ENCODE measurements at regions not wholly inside any gene's neighbourhood (a gene's known extent, or its start where the extent isn't known, plus 50 kb on each side); places are given as distances from the start of the nearest gene placed in this dataset.

DNA sequence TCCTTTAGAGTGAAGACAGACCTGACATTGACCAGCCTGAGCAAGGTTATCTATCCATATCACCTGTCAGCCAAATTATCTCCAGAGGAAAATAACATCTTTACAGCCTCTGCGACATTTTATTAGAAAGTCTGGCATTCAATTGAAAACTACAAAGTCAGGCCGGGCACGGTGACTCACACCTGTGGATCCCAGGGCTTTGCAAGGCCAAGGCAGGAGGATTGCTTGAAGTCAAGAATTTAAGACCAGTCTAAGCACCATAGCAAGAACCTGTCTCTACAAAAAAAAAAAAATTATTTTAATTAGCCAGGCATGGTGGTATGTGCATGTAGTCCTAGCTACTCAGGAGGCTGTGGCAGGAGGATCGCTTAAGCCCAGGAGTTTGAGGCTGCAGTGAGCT is 141.6 kb downstream of the RCN1 start:
- TF ChIP-seq, protein P1, sequence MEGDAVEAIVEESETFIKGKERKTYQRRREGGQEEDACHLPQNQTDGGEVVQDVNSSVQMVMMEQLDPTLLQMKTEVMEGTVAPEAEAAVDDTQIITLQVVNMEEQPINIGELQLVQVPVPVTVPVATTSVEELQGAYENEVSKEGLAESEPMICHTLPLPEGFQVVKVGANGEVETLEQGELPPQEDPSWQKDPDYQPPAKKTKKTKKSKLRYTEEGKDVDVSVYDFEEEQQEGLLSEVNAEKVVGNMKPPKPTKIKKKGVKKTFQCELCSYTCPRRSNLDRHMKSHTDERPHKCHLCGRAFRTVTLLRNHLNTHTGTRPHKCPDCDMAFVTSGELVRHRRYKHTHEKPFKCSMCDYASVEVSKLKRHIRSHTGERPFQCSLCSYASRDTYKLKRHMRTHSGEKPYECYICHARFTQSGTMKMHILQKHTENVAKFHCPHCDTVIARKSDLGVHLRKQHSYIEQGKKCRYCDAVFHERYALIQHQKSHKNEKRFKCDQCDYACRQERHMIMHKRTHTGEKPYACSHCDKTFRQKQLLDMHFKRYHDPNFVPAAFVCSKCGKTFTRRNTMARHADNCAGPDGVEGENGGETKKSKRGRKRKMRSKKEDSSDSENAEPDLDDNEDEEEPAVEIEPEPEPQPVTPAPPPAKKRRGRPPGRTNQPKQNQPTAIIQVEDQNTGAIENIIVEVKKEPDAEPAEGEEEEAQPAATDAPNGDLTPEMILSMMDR (IDR thresholded peaks at IDR 0.05; ENCODE audit: borderline replicate concordance, insufficient read depth, low read depth, low read length), result no peak

DNA sequence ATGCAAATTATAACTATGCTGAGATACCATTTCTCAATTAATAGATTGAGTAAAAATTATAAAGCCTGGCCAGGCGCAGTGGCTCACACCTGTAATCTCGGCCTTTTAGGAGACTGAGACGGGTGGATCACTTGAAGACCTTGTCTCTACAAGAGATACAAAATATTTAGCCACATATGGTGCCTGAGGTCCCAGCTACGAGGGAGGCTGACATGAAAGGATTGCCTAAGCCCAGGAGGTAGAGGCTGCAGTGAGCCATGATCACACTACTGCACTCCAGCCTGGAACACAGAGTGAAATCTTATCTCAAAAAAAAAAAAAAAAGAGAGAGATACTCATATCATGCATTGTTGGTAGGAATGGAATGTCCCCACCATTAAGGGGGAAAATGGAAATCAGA is 142.4 kb downstream of the RCN1 start:
- TF ChIP-seq, protein P1 (IDR thresholded peaks at IDR 0.05; ENCODE audit: borderline replicate concordance, insufficient read depth, low read depth, low read length), result no peak

More for the DNA sequence above, 141.6 kb downstream of the RCN1 start:
- no peak overlapping the region for H3K4me3 ChIP-seq (ENCODE audit: low read depth, low read length)

DNA sequence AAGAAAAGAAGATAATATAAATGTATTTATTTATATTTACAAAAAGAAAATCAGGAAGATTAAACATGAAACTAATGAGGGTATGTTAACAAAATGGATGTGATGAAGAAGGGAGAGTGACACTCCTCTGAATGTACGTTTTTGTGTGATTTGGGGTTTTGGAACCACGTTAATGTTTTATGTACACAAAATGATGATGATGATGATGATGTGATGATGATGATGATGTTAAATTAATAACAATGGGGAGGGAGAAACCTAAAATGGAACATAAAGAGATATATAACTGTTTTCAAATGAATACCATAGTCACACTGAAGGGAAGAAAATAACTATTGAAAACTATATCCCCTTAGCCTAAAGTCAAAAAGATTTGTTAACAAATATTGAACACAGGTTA is 143.1 kb downstream of the RCN1 start:
- H3K4me3 ChIP-seq (ENCODE audit: low read depth, low read length), result no peak overlapping the region
- TF ChIP-seq, protein P1 (IDR thresholded peaks at IDR 0.05; ENCODE audit: borderline replicate concordance, insufficient read depth, low read depth, low read length), result no peak

More for the DNA sequence above, 142.4 kb downstream of the RCN1 start:
- H3K4me3 ChIP-seq (ENCODE audit: low read depth, low read length), result no peak overlapping the region

DNA sequence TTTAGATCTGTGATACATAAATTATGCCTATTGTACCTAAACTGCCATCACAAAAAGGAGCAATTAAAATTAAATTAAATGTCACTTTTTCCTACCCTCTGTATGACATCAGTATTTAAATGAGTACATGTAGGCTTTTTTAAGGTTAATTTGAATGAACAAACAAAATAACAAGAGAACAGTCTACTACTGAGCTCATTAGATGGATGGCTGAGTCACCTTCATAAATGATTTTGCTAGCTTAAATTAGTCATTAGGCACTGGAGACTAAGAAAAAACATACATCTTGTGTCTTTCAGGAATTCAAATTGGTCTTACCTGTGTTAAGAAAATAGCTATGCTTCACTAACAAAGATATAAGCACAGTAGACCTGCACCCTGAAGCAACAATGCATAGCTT is 153.6 kb downstream of the RCN1 start:
- TF ChIP-seq, protein P1 (IDR thresholded peaks at IDR 0.05; ENCODE audit: borderline replicate concordance, insufficient read depth, low read depth, low read length), result no peak
- no peak overlapping the region for H3K4me3 ChIP-seq (ENCODE audit: low read depth, low read length)

DNA sequence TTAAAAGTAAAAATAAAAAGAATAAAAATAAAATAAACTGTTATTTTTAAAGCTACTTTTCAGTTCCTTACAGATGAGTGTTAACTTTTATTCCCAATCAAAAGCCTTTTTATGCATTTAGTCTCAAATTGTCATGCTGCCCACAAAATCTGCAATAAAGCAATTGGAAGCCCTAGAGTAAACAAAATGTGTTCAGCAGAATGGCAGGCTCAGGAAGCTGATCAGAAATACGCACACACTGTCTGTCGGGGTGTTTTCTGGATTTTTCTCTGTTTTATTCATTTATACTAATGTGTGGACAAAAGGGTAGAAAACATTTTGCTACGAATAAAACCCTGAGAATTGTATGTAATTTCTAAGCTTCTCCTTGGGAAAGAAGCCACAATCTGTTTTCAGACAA is 162.8 kb downstream of the RCN1 start:
- TF ChIP-seq, protein P1 (IDR thresholded peaks at IDR 0.05; ENCODE audit: borderline replicate concordance, insufficient read depth, low read depth, low read length), result no peak

DNA sequence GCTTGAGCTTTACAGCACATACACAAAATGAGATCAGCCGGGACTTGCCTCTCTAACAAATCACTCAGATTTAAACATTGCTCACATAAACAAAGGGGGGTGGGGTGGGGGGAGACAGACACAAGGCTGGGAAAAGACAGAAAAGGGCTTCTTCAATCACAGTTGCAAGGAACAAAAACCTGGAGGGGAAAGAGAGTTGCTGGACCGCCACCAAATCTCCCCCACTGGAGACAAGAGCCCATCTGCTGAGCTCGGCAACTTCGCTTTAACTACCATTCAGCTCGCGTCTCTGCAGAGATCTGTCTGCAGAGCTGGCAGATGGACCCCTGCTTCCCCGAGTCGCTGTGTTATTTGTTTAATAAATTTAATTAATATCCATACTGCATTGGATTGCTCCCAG is 165.0 kb downstream of the RCN1 start:
- H3K4me3 ChIP-seq (ENCODE audit: low read depth, low read length), result no peak overlapping the region
- TF ChIP-seq, protein P1 (IDR thresholded peaks at IDR 0.05; ENCODE audit: borderline replicate concordance, insufficient read depth, low read depth, low read length), result no peak

More for the DNA sequence above, 162.8 kb downstream of the RCN1 start:
- no peak overlapping the region for H3K4me3 ChIP-seq (ENCODE audit: low read depth, low read length)

DNA sequence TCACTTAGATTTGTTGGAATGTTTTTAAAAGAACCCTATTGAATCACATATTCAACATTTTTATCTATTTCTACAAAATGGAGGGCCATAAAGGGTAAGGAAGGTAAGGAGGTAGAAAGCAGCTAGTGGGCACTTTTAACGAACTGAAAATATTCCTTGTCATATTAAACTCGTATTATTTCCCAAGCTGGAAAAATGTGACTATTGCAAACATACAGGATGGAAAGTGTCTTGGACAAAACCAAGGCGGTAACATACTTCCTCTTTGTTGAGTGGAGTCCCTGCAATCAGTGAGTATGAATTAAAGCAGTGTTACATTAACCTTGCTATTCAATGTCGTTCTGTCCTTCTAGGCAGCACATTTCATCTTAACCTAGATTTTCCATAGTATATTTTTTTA is 165.6 kb downstream of the RCN1 start:
- no peak overlapping the region for H3K4me3 ChIP-seq (ENCODE audit: low read depth, low read length)
- TF ChIP-seq, protein P1 (IDR thresholded peaks at IDR 0.05; ENCODE audit: borderline replicate concordance, insufficient read depth, low read depth, low read length), result no peak
